Esophagus squamous epithelium (tissue), 5 donors: ENCODE measurements at regions not wholly inside any gene's neighbourhood (a gene's known extent, or its start where the extent isn't known, plus 50 kb on each side); places are given as distances from the start of the nearest gene placed in this dataset.
A peak's percentile ranks its signal among the peaks of the same experiment; 100 is the strongest.

ENCODE experiments used
- DNase-seq: peaks from one replicate; lab custom pipeline; 2025; lab: John Stamatoyannopoulos, UW
- H3K27ac ChIP-seq, 4 donors: fragments of 200-600 bp; sonication (generic); one replicate each; pipeline ENCODE4 v1.5.1; 2016 to 2019; ENCODE audit warnings: mild to moderate bottlenecking in 1 of 4
- H3K27me3 ChIP-seq, 4 donors: fragments of 200-600 bp; sonication (generic); 1 replicate in 3 of 4; 2 replicates in 1 of 4; pipeline versions ENCODE4 v1.5.1 to v1.6.0; 2017 to 2021; ENCODE audit warnings: antibody characterized with exemption in 1 of 4
- H3K36me3 ChIP-seq, 3 donors: fragments of 200-600 bp; sonication (generic); one replicate each; pipeline ENCODE4 v1.5.1; 2016 to 2019
- H3K4me1 ChIP-seq, 3 donors: fragments of 200-600 bp; sonication (generic); one replicate each; pipeline ENCODE4 v1.5.1; 2017 to 2019
- H3K4me3 ChIP-seq, 4 donors: fragments of 200-600 bp; sonication (generic); 1 replicate in 3 of 4; 2 replicates in 1 of 4; pipeline ENCODE4 v1.5.1; 2016 to 2019; ENCODE audit warnings: mild to moderate bottlenecking in 2 of 4, moderate library complexity in 1 of 4
- H3K9me3 ChIP-seq, 3 donors: fragments of 200-600 bp; sonication (generic); one replicate each; pipeline ENCODE4 v1.5.1; 2016 to 2019
- CTCF ChIP-seq, 6 experiments: fragments of 450-650 bp in 4 of 6; fragments of 200-600 bp in 2 of 6; sonication (generic) in 2 of 6; IDR thresholded peaks; one replicate each; pipeline ENCODE4 v1.5.1; 2016 to 2019; ENCODE audit warnings: antibody characterized with exemption in 6 of 6, mild to moderate bottlenecking in 4 of 6, moderate library complexity in 4 of 6
- POLR2A ChIP-seq, 4 donors: fragments of 450-650 bp; IDR thresholded peaks; one replicate each; pipeline ENCODE4 v1.6.1; 2017; ENCODE audit warnings: antibody characterized with exemption in 4 of 4, mild to moderate bottlenecking in 4 of 4, moderate library complexity in 3 of 4
- WGBS, 2 donors: methylation state at CpG; one replicate each; pipeline ENCODE4 v1.1.5; 2018; 5-methylcytosine and 5-hydroxymethylcytosine counted together
- intact Hi-C: fragments of 100-400 bp; cut with DNase I; formaldehyde crosslinking; loops from one replicate; pipeline ENCODE4 v1.15.0; 2022
- donor health status: DM: yes; HTN: yes; CAD: no.

- Histone ChIP-seq H3K4me1 (peaks cover 0 to 3% (median 0%) of the 10 kb centered on the region in 3 donors), H3K36me3 (no peaks in the 10 kb centered on the region), H3K9me3 (peaks cover 0 to 6% (median 0%) of the 10 kb centered on the region in 3 donors), H3K27ac (no peak overlapping the region), H3K27me3 (peaks cover 0 to 23% (median 0%) of the 10 kb centered on the region in 4 donors), H3K4me3 (no peak overlapping the region)
- 23 to 31% methylated on average over 1 of the region's 1 CpG for WGBS, 2 donors
- TF ChIP-seq CTCF (IDR thresholded peaks at IDR 0.05): no peak
- no peak for TF ChIP-seq POLR2A (IDR thresholded peaks at IDR 0.05)
- DNase-seq: no peak
- intact Hi-C loops: loop anchor here (10.0 kb wide), 2 partner anchors 404 to 594 kb away; partner anchors contain the start of gene MN1
Observed at GRCh38 chr22:27400811-27401210, 400.7 kb downstream of the MN1 start.

GRCh38 chr22:27401321-27401720 lies 400.2 kb downstream of the MN1 start:
- H3K4me3 ChIP-seq: no peak overlapping the region
- intact Hi-C loops: loop anchor here (10.0 kb wide), 2 partner anchors 403 to 593 kb away; partner anchors contain the start of gene MN1
- WGBS, 2 donors: 70 to 71% methylated on average over 3 of the region's 3 CpGs

GRCh38 chr22:27404441-27404840 lies 397.1 kb downstream of the MN1 start:
- 80 to 83% methylated on average over 4 to 5 of the region's 5 CpGs for WGBS, 2 donors

More at GRCh38 chr22:27401321-27401720, 400.2 kb downstream of the MN1 start:
- peaks cover 0 to 3% (median 0%) of the 10 kb centered on the region in 3 donors for H3K4me1 ChIP-seq
- TF ChIP-seq POLR2A (IDR thresholded peaks at IDR 0.05) (no peak), CTCF (IDR thresholded peaks at IDR 0.05) (no peak)
- no peak overlapping the region for H3K27ac ChIP-seq
- no peaks in the 10 kb centered on the region for H3K36me3 ChIP-seq
- peaks cover 0 to 23% (median 0%) of the 10 kb centered on the region in 4 donors for H3K27me3 ChIP-seq
- peaks cover 0 to 6% (median 0%) of the 10 kb centered on the region in 3 donors for H3K9me3 ChIP-seq
- DNase-seq: no peak

DNA sequence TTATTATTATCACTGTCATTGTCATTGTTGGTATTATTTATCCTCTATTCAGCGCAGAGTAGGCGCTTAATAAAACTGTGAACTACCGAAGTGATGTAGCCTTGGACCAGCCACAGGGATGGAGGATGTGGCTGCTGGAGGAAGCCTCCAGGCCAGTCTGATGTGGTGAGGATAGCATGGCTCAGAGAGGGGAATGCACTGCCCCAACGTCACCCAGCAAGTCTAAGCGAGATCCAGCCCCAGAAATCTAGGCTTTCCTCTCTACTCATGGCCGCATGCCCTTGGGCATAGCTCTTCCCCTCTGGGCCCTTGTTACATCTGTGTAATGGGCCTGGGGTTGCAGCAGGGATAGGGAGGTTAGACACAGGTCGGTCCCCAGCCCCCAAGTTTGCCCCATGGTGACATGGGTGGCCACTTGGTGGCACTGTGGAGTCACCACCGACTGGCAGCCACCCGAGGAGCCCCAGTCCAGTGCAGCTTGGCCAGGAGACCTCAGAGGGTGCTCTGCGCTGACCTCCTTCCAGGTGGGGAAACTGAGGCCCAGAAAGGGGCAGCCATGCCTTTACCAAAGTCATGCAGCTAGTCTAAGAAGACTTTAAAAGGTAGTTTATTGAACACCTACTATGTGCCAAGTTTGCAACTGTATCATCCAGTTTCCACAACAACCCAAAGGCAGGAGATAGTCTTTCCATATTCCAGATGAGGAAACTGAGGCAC lies 395.7 kb downstream of the MN1 start:
- Histone ChIP-seq H3K27me3 (peaks cover 0 to 14% (median 0%) of the 10 kb centered on the region in 4 donors), H3K9me3 (peaks cover 0 to 6% (median 0%) of the 10 kb centered on the region in 3 donors), H3K4me3 (no peak overlapping the region), H3K4me1 (no peaks in the 10 kb centered on the region), H3K36me3 (no peaks in the 10 kb centered on the region), H3K27ac (no peak overlapping the region)
- intact Hi-C loops: loop anchor here (10.0 kb wide), 2 partner anchors 399 to 589 kb away; partner anchors contain the start of gene MN1
- DNase-seq: no peak
- WGBS, 2 donors: 66 to 73% methylated on average over 6 of the region's 10 CpGs
- TF ChIP-seq POLR2A (IDR thresholded peaks at IDR 0.05): no peak
- peak in 5 of 6 experiments; percentile 54 to 81 (median 64) for TF ChIP-seq CTCF (IDR thresholded peaks at IDR 0.05)

More at GRCh38 chr22:27404441-27404840, 397.1 kb downstream of the MN1 start:
- intact Hi-C loops: loop anchor here (10.0 kb wide), 2 partner anchors 400 to 590 kb away; partner anchors contain the start of gene MN1
- DNase-seq: no peak
- H3K27me3 ChIP-seq: peaks cover 0 to 22% (median 0%) of the 10 kb centered on the region in 4 donors
- H3K36me3 ChIP-seq: no peaks in the 10 kb centered on the region
- peaks cover 0 to 6% (median 0%) of the 10 kb centered on the region in 3 donors for H3K9me3 ChIP-seq
- H3K4me3 ChIP-seq: no peak overlapping the region
- TF ChIP-seq POLR2A (IDR thresholded peaks at IDR 0.05): no peak
- TF ChIP-seq CTCF (IDR thresholded peaks at IDR 0.05): no peak
- no peak overlapping the region for H3K27ac ChIP-seq
- no peaks in the 10 kb centered on the region for H3K4me1 ChIP-seq

GRCh38 chr22:27406389-27406861 lies 395.1 kb downstream of the MN1 start:
- no peak overlapping the region for H3K27ac ChIP-seq
- H3K4me1 ChIP-seq: no peaks in the 10 kb centered on the region
- WGBS, 2 donors: no CpG with 5 or more reads among the region's 2 CpGs
- H3K36me3 ChIP-seq: no peaks in the 10 kb centered on the region
- intact Hi-C loops: loop anchor here (10.0 kb wide), 2 partner anchors 398 to 588 kb away; partner anchors contain the start of gene MN1
- H3K4me3 ChIP-seq: no peak overlapping the region
- no peak for TF ChIP-seq CTCF (IDR thresholded peaks at IDR 0.05)
- no peak for DNase-seq
- H3K27me3 ChIP-seq: peaks cover 0 to 14% (median 0%) of the 10 kb centered on the region in 4 donors
- peaks cover 0 to 6% (median 0%) of the 10 kb centered on the region in 3 donors for H3K9me3 ChIP-seq
